ENCODE measurements at regions not wholly inside any gene's neighbourhood (a gene's known extent, or its start where the extent isn't known, plus 50 kb on each side); places are given as distances from the start of the nearest gene placed in this dataset.

DNA sequence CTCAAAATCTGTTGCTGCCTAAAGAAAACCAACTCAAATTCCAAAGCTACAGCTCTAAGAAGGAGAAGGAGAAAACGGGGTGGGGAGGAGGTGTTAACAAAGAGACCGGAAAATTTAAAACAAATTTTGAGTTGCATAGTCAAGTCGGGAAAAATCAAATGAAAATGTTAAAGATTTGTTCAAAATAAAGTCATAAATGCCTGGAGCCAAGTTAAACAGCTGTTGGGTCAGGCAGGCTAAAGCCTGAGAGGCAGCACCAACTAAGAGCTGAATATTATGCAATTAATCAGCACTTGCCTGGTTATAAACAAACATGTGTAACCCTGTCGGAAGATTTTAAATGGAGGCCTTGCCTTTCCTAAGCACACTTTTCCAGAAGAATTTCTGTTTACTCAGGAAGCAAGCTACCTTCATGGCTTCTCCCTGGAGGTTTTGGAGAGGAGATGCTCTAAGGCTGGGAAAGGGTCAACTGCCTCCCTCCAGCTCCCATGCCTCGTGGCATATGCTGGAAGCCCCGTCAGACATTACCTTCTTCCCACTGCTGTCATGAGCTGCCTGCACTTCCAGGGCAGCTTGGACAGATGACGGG lies 270.5 kb downstream of the DMRT2 start:
- DNase-seq (ENCODE audit: low read depth), result no peak

DNA sequence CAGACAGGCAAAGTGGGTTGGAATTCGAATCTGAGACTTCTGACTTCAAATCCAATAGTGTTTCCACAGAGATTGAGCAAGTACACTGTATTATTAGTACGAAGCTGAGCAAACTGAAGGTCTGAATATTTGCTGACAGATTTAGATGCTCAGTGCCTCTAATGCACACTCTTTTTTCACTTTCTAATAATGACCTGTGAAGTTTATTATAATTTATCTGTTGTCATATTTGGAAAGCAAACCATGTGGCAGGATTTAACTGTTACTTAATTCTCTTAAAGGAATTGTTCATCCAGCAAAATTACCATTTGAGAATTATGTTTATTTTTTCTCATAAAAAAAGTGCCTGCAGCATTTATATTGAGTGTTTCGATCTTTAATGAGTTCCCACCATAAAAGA lies 277.3 kb downstream of the DMRT2 start:
- DNase-seq (ENCODE audit: low read depth), result no peak

DNA sequence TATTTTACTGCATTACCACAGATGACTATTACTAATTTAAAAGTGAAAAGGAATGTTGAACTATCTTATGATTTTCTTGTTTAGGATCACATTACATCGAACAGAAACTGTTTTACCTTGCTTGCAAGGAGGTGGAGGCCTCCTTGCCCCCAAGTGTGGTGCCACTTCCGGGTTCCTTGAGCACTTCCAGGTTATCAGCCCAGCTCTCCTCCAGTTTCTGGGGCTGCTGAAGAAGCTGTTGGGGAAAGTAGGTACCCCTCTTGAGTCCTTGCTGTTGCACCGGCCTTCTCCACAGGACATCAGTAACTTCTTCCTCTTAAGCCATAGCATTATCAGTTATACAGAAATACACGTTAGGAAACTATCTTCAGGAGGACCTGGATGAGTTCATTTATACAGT lies 278.2 kb downstream of the DMRT2 start:
- DNase-seq (ENCODE audit: low read depth), result no peak

DNA sequence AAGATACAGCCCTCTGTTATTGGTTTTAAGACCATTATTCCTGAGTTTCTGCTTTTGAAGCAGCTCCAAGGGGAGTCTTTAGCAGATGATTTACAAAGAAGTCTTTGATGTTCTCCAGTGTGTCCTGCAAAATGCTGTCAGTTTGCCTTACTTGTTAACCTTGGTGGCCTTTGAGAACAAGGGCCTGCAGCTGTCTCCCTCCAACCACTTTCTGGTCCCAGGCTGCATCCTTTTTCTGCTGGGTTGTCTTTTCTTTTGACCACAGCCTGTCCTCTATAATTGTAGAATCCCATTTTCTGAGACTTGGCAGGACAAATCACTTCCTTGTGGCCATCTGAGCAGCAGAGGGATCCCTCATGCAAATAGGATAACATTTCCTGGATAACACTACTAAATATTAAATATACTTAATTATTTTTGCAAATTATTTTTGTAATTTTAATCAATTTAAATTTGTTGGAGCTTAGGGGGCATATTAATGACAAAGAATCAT lies 281.4 kb downstream of the DMRT2 start:
- no peak for DNase-seq (ENCODE audit: low read depth)

DNA sequence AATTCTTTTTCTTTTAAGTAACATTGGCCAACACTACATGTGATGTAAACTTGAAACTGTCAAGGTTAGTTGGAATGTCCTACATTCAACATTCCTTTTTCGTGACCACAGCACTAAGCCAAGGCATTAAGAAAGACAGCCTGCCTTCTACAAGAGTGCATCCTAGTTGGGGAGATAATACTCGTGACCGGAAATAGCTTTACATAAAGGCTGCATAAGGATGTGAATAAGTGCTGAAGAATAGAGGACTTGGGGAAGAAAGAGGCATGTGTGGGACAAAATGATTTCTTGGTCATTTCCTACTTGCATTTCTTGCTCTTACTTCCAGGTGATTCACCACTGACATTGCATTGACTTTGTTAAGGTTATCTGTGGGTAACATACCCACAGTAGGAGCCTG lies 282.0 kb downstream of the DMRT2 start:
- DNase-seq (ENCODE audit: low read depth), result peak; percentile 93

DNA sequence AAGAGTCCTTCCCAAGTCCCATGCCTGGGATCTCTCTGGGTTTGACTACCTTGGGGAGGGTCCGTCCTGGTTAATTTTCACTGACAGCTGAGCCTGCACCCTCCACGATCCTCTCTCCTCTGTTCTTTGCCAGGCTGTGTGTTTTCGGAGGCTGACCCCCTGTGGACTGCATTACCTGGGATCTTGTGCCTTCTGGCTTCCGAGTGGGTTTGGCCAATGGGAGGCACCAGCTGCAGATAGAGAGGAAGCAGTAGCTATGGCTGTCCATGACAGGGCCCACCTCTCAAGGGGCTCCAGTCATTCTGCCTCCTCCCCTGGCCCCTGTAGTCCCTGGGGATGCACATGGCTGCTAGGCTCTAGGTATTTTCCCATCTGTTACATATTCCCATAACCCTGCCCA lies 285.0 kb downstream of the DMRT2 start:
- DNase-seq (ENCODE audit: low read depth), result no peak

DNA sequence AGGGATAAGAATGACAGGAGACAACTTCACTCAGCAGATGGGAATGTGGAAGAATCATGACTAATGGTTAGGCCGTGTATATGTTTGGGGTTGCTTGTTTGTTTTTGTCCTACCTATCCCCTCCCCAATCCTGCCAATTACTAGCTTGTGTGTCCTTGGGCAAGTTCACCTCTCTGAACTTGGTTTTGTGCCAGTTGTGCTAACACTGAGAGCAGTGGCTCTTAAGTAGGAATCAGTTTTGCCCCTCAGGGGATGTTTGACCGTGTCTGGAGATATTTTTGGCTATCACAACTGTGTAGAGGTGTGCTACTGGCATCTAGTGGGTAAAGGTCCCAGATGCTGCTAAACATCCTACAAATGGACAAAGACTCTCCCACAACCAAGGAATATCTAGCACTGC lies 287.0 kb downstream of the DMRT2 start:
- peak; percentile 60 for DNase-seq (ENCODE audit: low read depth)

DNA sequence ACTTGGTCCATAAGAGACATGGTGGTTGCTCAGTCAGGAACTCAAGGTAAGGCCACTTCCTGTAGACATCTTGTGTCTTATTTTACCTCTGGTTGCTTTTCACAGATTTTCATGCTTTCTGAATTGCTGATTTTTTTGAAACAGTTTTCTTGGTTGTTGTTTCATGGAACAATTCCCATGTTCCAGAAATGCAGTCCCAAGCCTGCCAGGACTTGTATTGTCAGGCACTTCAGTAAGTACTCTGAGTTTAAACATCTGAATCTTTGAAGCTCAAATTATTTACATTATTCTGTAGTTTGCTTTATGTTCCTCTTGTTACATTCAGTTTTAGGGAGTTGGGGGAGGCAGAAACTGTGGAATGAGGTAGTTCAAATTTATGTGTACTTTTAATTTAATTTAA lies 290.2 kb downstream of the DMRT2 start:
- no peak for DNase-seq (ENCODE audit: low read depth)

DNA sequence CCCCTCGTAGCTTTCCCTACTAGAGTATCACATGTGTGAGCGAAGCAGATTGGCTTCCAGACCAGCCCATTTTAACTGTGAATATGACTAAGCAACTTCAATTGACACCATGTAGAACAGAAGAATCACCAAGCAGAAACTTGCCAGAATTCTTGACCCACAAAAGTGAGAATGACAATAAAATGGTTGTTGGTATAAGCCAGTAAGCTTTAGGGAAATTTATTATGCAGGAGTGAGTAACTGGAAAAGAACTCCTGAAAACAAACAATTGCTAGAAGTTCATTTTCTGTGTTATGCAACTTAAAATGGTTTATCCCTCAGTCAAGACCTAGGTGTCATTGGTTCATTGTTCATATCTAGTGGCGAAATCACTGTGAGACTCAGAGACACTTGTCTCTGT lies 303.1 kb downstream of the DMRT2 start:
- DNase-seq (ENCODE audit: low read depth), result peak; percentile 28

DNA sequence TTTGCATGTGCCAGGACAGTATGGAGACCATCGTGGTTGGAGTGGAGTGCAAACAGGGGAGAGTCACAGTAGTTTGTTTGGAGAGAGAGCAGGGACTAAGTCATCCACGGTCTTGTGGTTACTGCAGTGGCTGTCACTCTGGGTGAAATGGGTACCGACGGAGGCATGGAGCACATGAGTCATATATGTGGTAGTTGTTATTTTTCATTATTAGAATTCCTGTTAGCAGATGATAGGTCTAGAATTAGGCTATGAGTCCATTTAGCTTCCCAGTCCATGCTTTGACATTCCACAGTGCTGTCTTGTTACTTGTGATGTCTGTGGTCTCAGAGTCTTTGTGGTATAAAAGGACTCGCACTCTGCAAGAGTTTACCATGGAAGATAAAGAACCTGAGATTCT lies 303.9 kb downstream of the DMRT2 start:
- DNase-seq (ENCODE audit: low read depth), result peak; percentile 59

DNA sequence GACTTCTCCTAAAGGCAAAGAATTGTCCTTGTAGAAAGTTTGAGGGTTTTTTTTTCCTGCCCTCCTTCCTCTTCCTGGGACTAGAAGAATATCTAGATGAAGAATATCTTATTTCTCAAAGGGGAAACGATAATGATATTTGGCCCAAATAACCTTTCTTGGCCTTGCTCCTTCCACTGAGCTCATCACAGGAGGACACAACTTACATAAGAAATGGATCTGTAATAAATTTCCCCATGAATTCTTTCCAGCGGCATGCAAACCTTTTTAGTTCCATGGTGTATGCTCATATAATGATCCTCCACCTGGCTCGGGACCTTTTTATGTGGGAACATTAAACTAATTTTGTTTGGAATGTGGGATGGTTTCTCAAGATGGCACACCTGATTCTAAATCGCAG lies 304.4 kb downstream of the DMRT2 start:
- no peak for DNase-seq (ENCODE audit: low read depth)

DNA sequence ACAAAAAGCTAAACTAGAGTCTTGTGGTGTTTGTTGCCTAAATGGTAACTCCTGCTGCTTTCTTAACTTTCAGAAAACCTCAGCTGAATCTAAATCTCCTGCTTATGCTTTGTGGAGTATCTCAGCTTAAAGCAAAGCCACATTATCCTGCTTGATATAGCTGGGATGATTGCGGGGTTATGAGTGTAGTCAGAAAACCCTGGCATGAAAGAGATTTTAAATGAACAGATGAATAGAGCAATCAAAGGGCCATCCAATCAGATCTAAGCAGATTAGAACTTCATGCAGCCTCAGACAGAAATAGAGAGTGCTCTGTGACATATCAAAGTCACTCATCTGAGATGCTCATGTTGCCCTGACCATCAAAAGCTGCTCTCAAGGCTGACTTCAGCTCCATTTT lies 305.5 kb downstream of the DMRT2 start:
- DNase-seq (ENCODE audit: low read depth), result no peak

DNA sequence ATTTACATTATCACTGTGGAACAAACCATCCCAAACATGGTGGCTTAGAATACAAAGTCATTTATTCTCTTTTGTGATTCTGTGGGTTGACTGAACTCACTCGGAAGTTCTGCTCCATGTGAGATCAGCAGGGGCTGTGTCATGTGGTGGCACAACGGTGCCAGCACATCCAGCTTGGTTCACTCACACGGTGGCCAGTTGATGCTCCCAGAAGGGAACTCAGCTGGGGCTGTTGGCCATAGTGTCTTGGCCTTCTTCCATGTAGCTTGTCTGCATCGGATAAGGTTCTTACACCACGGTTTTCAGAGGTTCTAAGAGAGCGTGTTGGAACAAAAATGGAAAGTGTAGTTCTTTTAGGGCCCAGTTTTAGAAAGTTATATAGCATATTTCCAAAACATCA lies 312.7 kb downstream of the DMRT2 start:
- DNase-seq (ENCODE audit: low read depth), result no peak

DNA sequence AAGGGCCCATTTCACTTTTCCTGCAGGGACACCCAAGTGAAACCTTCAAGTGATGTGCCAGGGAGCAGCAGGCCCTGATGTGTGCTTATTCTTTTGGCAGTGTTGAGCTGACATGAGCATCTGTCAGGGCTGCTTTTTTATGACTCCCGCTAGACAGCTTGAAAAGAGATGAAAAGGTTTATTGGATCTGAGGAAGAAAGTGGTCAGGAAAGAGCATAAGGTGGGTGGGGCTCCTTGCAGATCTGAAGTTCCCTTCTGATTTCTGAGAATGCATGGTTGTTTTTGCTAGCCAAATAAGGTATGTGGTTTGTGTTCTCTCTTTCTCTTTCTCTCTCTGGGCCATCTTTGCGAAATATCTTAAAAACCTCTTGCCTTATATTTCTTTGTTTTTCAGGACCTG lies 316.1 kb downstream of the DMRT2 start:
- no peak for DNase-seq (ENCODE audit: low read depth)

DNA sequence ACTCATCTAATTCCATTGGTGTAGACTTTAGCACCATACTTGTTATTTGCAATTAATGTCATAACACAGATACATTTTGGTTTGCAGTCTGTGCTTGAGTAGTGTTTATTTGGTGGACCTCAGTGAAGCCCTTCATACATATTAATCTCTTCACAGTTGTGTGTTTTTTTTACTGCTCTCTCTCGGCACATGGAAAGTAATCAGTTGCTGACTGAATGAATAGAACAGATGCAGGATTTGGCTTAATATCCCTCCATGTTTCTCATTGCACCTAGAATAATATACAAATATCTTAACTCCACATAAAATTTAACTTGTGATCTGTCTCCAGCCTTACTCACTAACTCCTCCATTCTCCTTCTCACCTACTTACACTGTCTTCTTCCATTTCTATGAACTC lies 319.1 kb downstream of the DMRT2 start:
- no peak for DNase-seq (ENCODE audit: low read depth)

DNA sequence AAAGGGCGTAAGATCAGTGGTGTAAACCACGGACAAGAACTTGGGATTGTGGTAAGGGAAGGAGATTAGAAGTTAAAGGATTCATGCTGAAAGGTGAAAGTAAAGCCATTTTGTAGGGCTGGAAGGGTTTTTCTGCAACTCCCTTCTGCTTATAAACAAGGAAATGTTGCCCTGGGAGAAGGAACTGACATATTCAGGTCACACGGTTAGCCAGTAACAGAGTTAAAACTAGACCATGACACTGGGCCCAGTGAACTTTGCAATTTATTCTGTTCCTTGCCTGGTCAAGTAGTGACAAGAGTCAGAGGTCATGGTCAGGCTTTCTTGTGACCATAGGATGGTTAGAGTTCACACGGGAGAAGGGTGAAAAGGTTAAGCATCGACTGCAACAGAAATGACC lies 323.3 kb downstream of the DMRT2 start:
- no peak for DNase-seq (ENCODE audit: low read depth)

DNA sequence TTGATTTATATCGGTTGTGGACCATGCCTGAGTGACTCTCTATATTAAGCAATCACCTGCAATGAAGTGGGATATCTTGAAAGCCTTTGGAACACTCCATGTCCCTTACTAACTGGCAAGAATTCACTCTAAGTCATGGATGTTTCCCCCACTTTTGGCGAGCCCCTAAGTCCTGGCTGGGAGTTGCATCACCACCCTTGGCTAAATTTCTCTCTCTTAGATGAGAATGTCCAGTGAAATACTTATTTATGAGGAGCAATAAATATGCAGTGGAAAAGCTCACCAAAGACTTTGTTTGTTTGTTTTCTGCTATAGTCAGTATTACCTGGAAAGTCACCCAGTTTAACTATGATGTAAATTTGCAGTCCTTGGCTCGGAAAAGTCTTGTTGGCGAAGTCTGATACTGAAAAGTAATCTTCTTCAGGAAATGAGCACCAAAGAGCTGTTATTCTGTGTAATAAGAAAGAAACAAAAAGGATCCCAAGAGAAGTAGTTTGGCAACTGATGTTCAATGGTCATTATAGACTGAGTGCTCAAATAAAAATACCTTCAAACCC lies 333.8 kb downstream of the DMRT2 start:
- no peak for DNase-seq (ENCODE audit: low read depth)

DNA sequence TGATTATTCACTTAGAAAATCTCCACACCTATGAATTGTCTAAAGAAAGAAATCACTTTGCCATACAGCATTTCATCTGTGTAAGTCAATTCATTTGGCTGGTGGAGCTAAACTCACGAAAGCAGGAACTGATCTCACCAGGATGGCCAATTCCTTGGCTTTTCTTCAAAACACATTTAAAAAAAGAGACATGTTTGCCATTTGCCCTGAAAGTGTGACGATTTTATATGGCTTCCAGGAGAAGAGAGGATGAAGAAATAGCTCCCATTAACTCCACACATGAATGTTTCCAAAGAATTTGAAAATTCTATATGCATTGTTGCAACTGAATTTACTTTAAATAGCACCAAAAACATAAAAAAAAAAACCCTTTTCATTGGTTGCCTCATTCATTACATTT lies 334.7 kb downstream of the DMRT2 start:
- no peak for DNase-seq (ENCODE audit: low read depth)

DNA sequence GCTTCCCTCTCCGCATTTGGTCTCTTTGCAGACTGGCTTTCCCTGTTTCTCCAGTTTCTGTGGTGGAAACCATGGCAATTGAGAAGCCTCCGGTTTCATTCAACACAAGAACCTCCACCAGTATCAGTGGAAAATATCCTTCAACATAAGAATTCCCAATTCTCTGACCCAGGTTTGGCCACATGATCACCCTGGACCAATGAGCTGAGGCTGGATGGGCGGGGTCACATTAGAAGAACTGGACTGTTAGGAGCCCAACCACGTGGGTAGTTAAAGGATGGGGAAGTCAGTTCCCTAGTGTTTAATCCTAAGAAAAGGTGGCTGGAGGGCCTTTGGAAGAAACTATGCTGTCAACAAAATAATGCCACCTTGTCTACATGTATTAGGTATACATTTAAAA lies 336.3 kb downstream of the DMRT2 start:
- DNase-seq (ENCODE audit: low read depth), result no peak

DNA sequence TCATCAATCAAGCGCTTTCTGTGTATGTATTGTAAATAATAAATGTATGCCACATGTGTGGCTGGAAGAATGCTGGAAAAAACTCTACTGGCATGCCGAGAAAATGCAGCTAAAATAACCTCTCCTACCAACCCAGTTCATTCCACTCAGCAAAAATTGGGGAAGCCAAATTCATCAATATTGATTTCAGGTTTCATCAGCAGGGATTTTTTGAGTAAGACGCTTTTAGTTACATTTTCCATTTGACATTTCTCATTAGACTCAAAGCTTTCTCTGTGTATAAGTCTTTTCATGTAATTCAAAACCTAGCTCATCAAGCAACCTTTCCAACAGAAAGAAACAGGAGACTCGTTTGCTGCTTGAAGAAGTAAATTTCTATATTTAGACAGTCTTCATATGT lies 338.1 kb downstream of the DMRT2 start:
- no peak for DNase-seq (ENCODE audit: low read depth)

DNA sequence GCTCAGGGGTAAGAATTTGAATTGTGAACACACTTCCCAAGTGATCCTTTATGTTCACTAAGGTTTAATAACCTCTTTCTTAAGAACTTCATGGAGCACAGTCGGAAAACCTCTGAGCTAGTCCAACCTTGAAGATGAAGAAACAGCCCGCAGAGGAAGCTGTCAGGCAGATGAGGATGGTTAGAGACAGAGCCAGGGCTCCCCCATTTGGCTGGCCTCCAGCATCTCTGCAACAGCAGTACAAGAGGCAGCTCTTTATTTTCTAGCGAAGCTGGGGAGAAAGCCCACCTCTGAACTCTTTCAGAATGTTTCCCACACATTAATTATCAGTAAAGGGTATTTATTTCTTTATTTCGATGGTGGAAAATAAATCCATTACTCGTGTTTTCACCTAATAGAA lies 350.8 kb downstream of the DMRT2 start:
- DNase-seq (ENCODE audit: low read depth), result no peak

DNA sequence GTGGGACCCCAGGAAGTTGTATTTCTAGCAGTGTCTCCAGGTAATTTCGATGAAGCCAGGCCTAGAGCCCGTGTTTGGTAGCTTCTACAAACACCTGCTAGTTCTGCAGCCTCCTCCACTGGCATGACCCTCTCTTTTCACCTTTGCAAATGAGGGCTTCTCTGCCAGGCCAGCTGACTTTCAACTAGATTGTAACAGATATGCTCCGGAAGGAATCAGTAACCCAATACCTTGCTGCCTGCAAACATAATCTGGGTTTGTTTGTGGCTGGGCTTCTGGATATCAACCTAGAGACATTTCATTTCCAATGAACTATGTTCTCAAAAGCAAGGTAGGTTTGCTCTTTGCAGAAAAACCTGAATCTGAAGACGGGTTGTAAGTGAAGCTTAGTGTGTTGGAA lies 354.8 kb downstream of the DMRT2 start:
- no peak for DNase-seq (ENCODE audit: low read depth)

DNA sequence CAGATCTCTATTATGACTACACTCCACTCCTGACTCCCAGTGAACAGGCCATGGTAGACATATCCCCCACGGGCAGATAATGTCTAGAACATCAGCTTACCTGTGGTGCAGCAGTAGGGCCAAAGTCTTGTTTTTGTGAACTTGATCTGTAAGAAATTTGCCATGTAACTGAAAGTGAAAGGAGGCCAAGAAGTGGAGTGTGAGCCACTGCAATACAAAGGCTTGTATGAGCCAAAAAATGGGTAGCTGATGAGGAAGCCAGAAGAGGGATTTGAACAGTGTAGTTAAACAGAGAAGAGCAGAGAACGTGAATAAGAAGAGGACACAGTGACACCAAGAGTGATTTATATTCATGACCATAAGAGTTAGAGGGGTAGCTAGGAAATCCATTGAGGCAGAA lies 361.7 kb downstream of the DMRT2 start:
- DNase-seq (ENCODE audit: low read depth), result no peak

DNA sequence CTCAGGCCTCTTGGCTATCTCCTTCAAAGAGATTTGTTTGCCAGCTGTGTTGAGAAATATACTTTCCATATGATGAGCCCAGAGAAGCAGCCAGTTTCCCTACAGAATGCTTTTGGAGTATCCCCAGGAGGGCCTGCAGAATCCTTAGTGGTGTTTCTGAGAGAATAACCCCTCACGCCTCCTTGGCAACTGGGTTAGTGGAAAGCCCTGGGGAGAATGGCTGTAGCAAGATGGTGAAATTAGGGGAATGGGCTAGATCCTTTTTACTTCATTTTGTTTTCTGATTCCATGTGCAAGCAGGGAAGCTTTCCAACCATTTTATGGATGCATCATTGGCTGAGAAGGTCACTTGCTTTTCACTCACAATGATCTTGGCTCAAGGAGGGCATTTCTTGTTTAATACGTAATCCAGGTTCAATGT lies 364.6 kb downstream of the DMRT2 start:
- DNase-seq (ENCODE audit: low read depth), result no peak

Measured in HT1080 (cell line).